B cell (primary cell): ENCODE measurements at regions not wholly inside any gene's neighbourhood (a gene's known extent, or its start where the extent isn't known, plus 50 kb on each side); places are given as distances from the start of the nearest gene placed in this dataset.

Source experiments
- CTCF ChIP-seq: fragments of 200-600 bp; IDR thresholded peaks from one replicate; pipeline ENCODE4 v1.8.0; 2022; ENCODE audit warnings: antibody characterized with exemption, mild to moderate bottlenecking
- EZH2 ChIP-seq: IDR thresholded peaks from 2 replicates; pipeline ENCODE4 v1.6.1; 2012; ENCODE audit warnings: borderline replicate concordance, low read depth, mild to moderate bottlenecking, moderate library complexity, low read length; ENCODE audit not compliant: insufficient read depth, poor library complexity, severe bottlenecking

- TF ChIP-seq EZH2 (no peak), CTCF (no peak)
Observed at GRCh38 chr4:11106759-11107158, 321.9 kb downstream of the HS3ST1 start.
